Heart left ventricle (tissue), 13 donors: ENCODE measurements at regions not wholly inside any gene's neighbourhood (a gene's known extent, or its start where the extent isn't known, plus 50 kb on each side); places are given as distances from the start of the nearest gene placed in this dataset.

Experiments used
- POLR2A ChIP-seq, 2 donors: fragments of 450-650 bp; IDR thresholded peaks; one replicate each; pipeline ENCODE4 v1.6.1; 2017; ENCODE audit warnings: antibody characterized with exemption in 2 of 2, mild to moderate bottlenecking in 2 of 2, moderate library complexity in 2 of 2
- TF ChIP-seq, protein P1 (sequence below), 12 donors: fragments of 200-600 bp; sonication (generic) in 4 of 12; IDR thresholded peaks; one replicate each; pipeline versions ENCODE4 v1.5.0 to v1.8.0; 2018 to 2022; ENCODE audit warnings: antibody characterized with exemption in 12 of 12, mild to moderate bottlenecking in 5 of 12
- donor health status: ischemic (EF 13 %, LVEDD 7.1; RV severe dilation, severe dysfunction).
- donor health status: DM: no; HTN: yes; CAD: no.
- donor health status: DM: no; HTN: no; CAD: no.
- donor health status: ischemic (EF 25% LVEDD 6.9; RV normal size, moderate dysfunction).
- donor health status: ischemic (EF 25% LVEDD 5.7; RV mildly dilated, moderate dysfunction).
- donor health status: ischemic (EF 35%, LVEDD 5.7; RV mildly dilated, moderate dysfunction).
- donor health status: nonischemic (EF 11% LVEDD 7.7; RV severe dilation, severe dysfunction).
- donor health status: DM: yes; HTN: yes; CAD: no.
- donor health status: PGD.
- donor health status: ischemic (EF 29% LVEDD 5.4; RV normal size, mild dysfunction).
- donor health status: nonischemic (EF 23%, LVEDD 6.1; RV moderate dilation, normal function).

DNA sequence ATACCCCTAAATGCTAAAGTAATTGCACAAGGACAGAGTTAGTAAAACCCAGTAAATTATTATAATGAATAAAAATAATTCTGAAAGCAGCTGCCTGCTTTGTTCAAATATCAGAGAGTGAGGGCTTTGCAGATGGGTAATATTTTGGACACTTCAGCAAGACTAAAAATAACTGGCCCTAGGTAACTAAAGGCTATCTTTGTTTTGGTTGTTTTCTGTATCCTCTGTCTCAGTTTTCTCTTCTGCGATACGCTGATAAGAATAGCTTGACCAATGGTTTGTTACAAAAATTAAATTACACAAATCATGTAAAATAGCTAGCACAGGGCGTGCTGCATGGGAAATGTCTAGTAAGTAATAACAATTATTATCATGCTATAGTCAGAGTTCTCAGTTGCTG, 204.7 kb downstream of the FGFR2 start:
- TF ChIP-seq, protein P1, sequence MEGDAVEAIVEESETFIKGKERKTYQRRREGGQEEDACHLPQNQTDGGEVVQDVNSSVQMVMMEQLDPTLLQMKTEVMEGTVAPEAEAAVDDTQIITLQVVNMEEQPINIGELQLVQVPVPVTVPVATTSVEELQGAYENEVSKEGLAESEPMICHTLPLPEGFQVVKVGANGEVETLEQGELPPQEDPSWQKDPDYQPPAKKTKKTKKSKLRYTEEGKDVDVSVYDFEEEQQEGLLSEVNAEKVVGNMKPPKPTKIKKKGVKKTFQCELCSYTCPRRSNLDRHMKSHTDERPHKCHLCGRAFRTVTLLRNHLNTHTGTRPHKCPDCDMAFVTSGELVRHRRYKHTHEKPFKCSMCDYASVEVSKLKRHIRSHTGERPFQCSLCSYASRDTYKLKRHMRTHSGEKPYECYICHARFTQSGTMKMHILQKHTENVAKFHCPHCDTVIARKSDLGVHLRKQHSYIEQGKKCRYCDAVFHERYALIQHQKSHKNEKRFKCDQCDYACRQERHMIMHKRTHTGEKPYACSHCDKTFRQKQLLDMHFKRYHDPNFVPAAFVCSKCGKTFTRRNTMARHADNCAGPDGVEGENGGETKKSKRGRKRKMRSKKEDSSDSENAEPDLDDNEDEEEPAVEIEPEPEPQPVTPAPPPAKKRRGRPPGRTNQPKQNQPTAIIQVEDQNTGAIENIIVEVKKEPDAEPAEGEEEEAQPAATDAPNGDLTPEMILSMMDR (IDR thresholded peaks at IDR 0.05) = no peak
- TF ChIP-seq POLR2A (IDR thresholded peaks at IDR 0.05) = no peak
